OCI-LY1 (cell line): ENCODE measurements at regions not wholly inside any gene's neighbourhood (a gene's known extent, or its start where the extent isn't known, plus 50 kb on each side); places are given as distances from the start of the nearest gene placed in this dataset.

ENCODE experiments used
- H2AFZ ChIP-seq: fragments of 200-600 bp; sonication (generic), shearing (Covaris generic); 2 replicates; pipeline ENCODE4 v1.6.0; 2014; ENCODE audit warnings: antibody characterized with exemption, mild to moderate bottlenecking, low read length
- H3F3A ChIP-seq: fragments of 200-600 bp; sonication (generic), shearing (Covaris generic); 2 replicates; pipeline ENCODE4 v1.6.0; 2014; ENCODE audit warnings: mild to moderate bottlenecking, antibody characterized with exemption, low read length, moderate library complexity; ENCODE audit not compliant: insufficient read depth
- H3K27ac ChIP-seq: fragments of 200-600 bp; sonication (generic); 2 replicates; pipeline ENCODE4 v1.5.1; 2014; ENCODE audit warnings: low read length, mixed run types, mild to moderate bottlenecking, low read depth; ENCODE audit not compliant: poor library complexity, severe bottlenecking
- H3K27me3 ChIP-seq: fragments of 200-600 bp; sonication (generic); 2 replicates; pipeline ENCODE4 v1.6.0; 2014; ENCODE audit warnings: antibody characterized with exemption, mild to moderate bottlenecking, low read length, moderate library complexity; ENCODE audit not compliant: insufficient read depth
- H3K36me3 ChIP-seq: fragments of 200-600 bp; sonication (generic); 2 replicates; pipeline ENCODE4 v1.6.1; 2014; ENCODE audit warnings: mild to moderate bottlenecking, antibody characterized with exemption, low read length, moderate library complexity, mixed read lengths; ENCODE audit not compliant: insufficient read depth
- H3K4me1 ChIP-seq: fragments of 200-600 bp; sonication (generic); 2 replicates; pipeline ENCODE4 v1.5.1; 2014; ENCODE audit warnings: mild to moderate bottlenecking, low read length, moderate library complexity; ENCODE audit not compliant: insufficient read depth, severe bottlenecking
- H3K4me2 ChIP-seq: fragments of 200-600 bp; sonication (generic), shearing (Covaris generic); 2 replicates; pipeline ENCODE4 v1.6.1; 2014; ENCODE audit warnings: low read length
- H3K4me3 ChIP-seq: fragments of 200-600 bp; sonication (generic); 2 replicates; pipeline ENCODE4 v1.5.1; 2014; ENCODE audit warnings: low read length, low read depth, mild to moderate bottlenecking, mixed read lengths; ENCODE audit not compliant: poor library complexity, severe bottlenecking
- H3K79me2 ChIP-seq: fragments of 200-600 bp; shearing (Covaris generic); 2 replicates; pipeline ENCODE4 v1.6.1; 2016; ENCODE audit warnings: mixed run types, low read length, mixed read lengths; ENCODE audit not compliant: insufficient read depth
- H3K9ac ChIP-seq: fragments of 200-600 bp; sonication (generic), shearing (Covaris generic); 2 replicates; pipeline ENCODE4 v1.6.1; 2014; ENCODE audit warnings: mild to moderate bottlenecking, low read length, mixed read lengths
- H3K9me2 ChIP-seq: fragments of 200-600 bp; sonication (generic), shearing (Covaris generic); 2 replicates; pipeline ENCODE4 v1.6.1; 2014; ENCODE audit warnings: low read depth, mild to moderate bottlenecking, low read length, mixed read lengths
- H3K9me3 ChIP-seq: fragments of 200-600 bp; shearing (Covaris generic); 2 replicates; pipeline ENCODE4 v1.6.1; 2014; ENCODE audit warnings: low read length, mixed read lengths
- H4K20me1 ChIP-seq: fragments of 200-600 bp; sonication (generic), shearing (Covaris generic); 2 replicates; pipeline ENCODE4 v1.6.0; 2016; ENCODE audit warnings: mild to moderate bottlenecking, low read length; ENCODE audit not compliant: insufficient read depth
- CTCF ChIP-seq: fragments of 200-600 bp; sonication (generic), shearing (Covaris generic); IDR thresholded peaks from 2 replicates; pipeline ENCODE4 v1.5.1; 2017; ENCODE audit warnings: mild to moderate bottlenecking, antibody characterized with exemption, low read length, moderate library complexity, mixed read lengths
- EZH2 ChIP-seq: fragments of 200-600 bp; sonication (generic), shearing (Covaris generic); IDR thresholded peaks from 2 replicates; pipeline ENCODE4 v1.8.0; 2017; ENCODE audit warnings: borderline replicate concordance, mixed run types, mild to moderate bottlenecking, antibody characterized with exemption, low read length, moderate library complexity, mixed read lengths

DNA sequence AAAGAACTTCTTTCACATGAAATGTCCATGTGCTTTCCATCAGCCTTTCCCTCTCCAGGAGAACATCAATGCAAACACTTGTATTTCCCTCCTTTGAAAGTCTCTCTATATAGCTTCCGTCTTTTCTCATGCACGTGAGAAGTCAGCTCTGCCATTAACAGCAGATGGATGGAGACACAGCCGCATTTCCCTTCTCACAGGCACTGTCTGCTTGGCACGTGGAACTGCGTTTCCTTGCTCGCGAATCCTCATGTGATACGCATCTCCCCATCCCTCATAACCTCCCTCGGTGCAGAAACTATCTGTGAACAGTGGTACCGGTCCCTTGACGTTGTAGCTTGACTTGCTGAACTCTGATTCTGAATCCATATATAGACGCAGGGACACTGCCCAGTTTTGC is 717.0 kb upstream of the RBFOX1 start:
- TF ChIP-seq EZH2 = no peak

GRCh38 chr16:6611535-6611934 is 721.1 kb upstream of the RBFOX1 start:
- Histone ChIP-seq H3K9me2 (no peaks in the 10 kb centered on the region), H3K27ac (no peak overlapping the region), H2AFZ (no peak overlapping the region), H3K27me3 (no peaks in the 10 kb centered on the region), H3K9me3 (no peaks in the 10 kb centered on the region), H3K9ac (no peak overlapping the region), H3K79me2 (no peaks in the 10 kb centered on the region), H3F3A (no peaks in the 10 kb centered on the region), H3K36me3 (no peaks in the 10 kb centered on the region), H3K4me3 (no peak overlapping the region), H4K20me1 (no peaks in the 10 kb centered on the region), H3K4me1 (no peaks in the 10 kb centered on the region), H3K4me2 (no peak overlapping the region)
- TF ChIP-seq CTCF (peak; percentile 23; the same call in 1 of the 2 replicates), EZH2 (no peak)

More for the DNA sequence above, 717.0 kb upstream of the RBFOX1 start:
- Histone ChIP-seq H3K9me3 (no peaks in the 10 kb centered on the region), H3K9me2 (no peaks in the 10 kb centered on the region), H3K27me3 (no peaks in the 10 kb centered on the region), H3K4me3 (no peak overlapping the region), H4K20me1 (no peaks in the 10 kb centered on the region), H3K4me2 (no peak overlapping the region), H3K36me3 (no peaks in the 10 kb centered on the region), H3K4me1 (no peaks in the 10 kb centered on the region), H3K27ac (no peak overlapping the region), H3K9ac (no peak overlapping the region), H3K79me2 (no peaks in the 10 kb centered on the region), H2AFZ (no peak overlapping the region), H3F3A (no peaks in the 10 kb centered on the region)

DNA sequence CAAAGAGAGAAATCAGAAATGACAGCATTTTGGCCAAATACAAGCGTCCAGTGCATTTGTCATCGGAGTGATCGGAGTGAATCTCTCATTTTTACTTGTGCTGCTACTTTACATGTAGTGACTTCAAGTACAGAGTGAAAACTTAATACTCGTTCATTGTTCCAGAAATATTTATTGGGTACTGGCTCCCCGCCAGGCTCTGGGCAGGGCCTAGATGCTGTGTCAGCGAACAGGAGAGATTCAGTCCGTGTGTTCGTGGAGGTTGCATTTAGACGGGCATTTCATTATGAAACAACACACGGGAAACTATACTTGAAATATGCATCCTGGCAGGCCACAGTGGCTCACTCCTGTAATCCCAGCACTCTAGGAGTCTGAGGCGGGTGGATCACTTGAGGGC is 727.2 kb upstream of the RBFOX1 start:
- Histone ChIP-seq H3K36me3 (no peaks in the 10 kb centered on the region), H4K20me1 (no peaks in the 10 kb centered on the region), H3K79me2 (no peaks in the 10 kb centered on the region), H3K4me3 (no peak overlapping the region), H3K9me3 (no peaks in the 10 kb centered on the region), H2AFZ (no peak overlapping the region), H3K4me1 (no peaks in the 10 kb centered on the region), H3K27me3 (no peaks in the 10 kb centered on the region), H3K4me2 (no peak overlapping the region), H3F3A (no peaks in the 10 kb centered on the region), H3K9me2 (no peaks in the 10 kb centered on the region), H3K27ac (no peak overlapping the region), H3K9ac (no peak overlapping the region)
- TF ChIP-seq EZH2 = no peak
- no peak for TF ChIP-seq CTCF

GRCh38 chr16:6603780-6604325 is 728.8 kb upstream of the RBFOX1 start:
- no peak overlapping the region for H2AFZ ChIP-seq
- no peak overlapping the region for H3K9ac ChIP-seq
- no peaks in the 10 kb centered on the region for H3K79me2 ChIP-seq
- no peaks in the 10 kb centered on the region for H3K4me1 ChIP-seq
- TF ChIP-seq EZH2 (no peak), CTCF (no peak)
- no peak overlapping the region for H3K27ac ChIP-seq
- H3K27me3 ChIP-seq = no peaks in the 10 kb centered on the region
- no peaks in the 10 kb centered on the region for H4K20me1 ChIP-seq
- H3F3A ChIP-seq = no peaks in the 10 kb centered on the region
- no peak overlapping the region for H3K4me2 ChIP-seq
- no peaks in the 10 kb centered on the region for H3K36me3 ChIP-seq
- no peak overlapping the region for H3K4me3 ChIP-seq
- no peaks in the 10 kb centered on the region for H3K9me3 ChIP-seq
- no peaks in the 10 kb centered on the region for H3K9me2 ChIP-seq
